HG02678 (cell line): ENCODE measurements at regions not wholly inside any gene's neighbourhood (a gene's known extent, or its start where the extent isn't known, plus 50 kb on each side); places are given as distances from the start of the nearest gene placed in this dataset.

Source experiments
- ATAC-seq: cut with Tn5 transposase; IDR thresholded peaks from one replicate; pipeline ENCODE4 v1.9.1; 2021; ENCODE audit warnings: mild to moderate bottlenecking, moderate library complexity; ENCODE audit not compliant: unreplicated experiment

DNA sequence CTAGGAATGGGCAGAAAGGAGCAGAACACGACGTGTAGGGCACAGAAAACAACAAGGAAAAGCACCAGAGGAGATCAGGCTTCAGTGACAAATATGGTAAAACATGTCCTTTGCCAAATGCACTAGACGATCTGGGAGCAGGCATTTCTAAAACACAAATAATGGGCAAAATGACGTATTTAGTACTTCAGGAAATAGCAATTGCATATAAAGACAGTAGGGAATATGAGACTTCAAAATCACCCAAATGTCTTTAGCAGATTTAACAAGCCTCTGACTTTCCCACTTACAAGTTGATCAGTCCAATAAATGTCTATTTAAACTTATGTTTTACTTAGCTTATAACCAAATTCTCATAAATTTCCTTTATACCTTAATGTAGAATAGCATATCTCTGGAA lies 969.6 kb upstream of the C9orf72 start:
- no peak for ATAC-seq

DNA sequence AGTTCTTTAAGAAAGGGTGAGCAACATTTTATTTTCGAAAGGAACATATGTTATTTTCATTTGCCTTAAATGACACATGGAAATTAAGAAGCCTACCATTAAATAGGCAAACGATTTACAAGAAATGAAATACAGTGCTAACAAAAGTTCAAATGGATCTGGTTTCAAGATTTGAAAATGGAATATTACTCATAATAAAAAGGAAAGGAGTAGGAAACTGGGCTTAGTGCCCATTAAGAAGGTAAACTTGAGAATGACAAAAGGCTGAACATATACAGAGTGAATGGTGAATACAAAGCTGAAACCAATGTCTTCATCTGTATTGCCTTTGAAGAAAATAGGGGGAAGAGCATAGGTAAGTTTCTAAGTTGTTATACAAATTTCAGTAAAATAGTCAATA lies 974.2 kb upstream of the C9orf72 start:
- no peak for ATAC-seq

DNA sequence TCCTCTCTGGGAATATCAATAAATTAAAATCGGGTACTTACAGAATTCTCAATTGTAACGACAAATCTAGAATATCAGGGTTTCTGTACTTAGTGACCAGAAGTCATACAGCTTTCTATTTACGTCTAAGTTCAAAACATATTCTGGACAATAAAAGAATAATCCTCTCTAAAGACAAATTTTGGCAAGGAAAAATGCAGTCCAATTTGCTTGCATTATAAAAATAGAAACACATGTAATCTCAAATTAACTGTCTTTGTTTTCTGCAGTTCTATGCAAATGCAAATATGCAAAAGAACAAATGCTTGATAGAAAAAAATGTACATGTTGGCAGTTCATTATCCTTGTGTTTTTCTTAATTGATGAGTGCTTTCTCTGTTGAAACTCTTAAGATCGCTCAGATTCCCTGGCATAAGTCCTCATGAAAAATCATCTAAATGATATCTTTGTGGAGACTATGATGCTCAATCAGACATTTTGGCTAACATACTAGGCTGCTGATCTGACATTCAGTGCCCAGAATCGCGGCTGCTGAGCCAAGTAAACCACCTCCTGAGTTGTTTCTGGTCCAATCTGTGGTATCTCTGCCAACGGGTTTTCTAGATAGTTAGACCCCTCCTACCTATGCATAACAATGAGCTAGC lies 990.1 kb upstream of the C9orf72 start:
- ATAC-seq: no peak

GRCh38 chr9:28583832-28584231 lies 1010.6 kb upstream of the C9orf72 start:
- ATAC-seq: no peak

DNA sequence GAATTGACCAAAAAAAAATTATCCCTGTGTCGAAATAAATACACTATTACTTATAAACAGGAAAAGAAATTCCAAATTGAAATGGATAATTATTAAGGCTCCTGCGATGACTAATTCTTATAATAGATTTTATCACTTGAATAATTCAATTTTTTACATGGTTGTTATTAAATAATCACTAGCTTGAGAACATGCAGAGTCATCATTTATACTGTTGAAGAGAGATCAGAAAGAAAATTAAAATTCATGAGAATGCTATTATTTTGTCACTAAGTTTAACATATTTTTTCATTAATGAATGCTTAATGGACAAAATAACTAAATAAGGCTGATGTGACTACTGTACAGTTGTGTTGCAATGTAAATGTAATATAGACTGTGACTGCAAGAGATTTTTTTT lies 1011.3 kb upstream of the C9orf72 start:
- no peak for ATAC-seq

GRCh38 chr9:28587052-28587451 lies 1013.8 kb upstream of the C9orf72 start:
- ATAC-seq: no peak

- ATAC-seq: no peak
Measured at GRCh38 chr9:28598408-28598807, 1025.1 kb upstream of the C9orf72 start.

GRCh38 chr9:28600226-28600625 lies 1026.9 kb upstream of the C9orf72 start:
- no peak for ATAC-seq

DNA sequence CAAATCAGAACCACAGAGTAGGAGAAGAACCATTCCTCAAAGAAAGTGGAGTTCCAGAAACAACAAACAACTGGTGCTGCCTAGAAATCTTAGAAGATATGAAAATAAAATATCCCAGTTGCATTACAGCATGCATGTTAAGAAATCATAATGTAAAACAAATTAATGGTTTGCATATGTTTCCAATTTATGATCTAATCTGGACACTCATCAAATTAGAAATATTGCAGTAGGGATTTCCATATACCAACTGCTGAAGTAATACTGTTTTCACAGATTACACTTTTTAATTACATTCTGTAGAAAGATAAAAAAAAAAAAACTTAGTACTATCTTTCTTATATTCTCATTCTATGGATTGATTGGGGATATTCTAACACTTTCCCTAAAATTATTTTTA lies 1034.6 kb upstream of the C9orf72 start:
- ATAC-seq: no peak

DNA sequence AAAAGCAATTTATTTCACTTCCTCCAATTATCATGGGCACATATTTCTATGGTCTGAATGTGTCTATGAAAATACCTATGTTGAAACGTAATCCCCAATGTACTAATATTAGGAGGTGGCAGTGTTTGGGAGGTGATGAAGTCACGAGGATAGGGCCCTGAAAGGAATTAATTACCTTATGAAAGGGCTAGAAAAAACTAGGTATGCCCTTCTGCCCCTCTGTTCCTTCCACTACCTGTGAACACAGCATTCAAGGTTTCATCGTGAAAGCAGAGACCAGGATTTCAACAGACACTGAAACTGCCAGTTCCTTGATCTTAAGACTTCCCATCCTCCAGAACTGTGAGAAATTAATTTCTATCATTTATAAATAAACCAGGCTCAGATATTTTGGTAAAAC lies 1037.1 kb upstream of the C9orf72 start:
- ATAC-seq: no peak

DNA sequence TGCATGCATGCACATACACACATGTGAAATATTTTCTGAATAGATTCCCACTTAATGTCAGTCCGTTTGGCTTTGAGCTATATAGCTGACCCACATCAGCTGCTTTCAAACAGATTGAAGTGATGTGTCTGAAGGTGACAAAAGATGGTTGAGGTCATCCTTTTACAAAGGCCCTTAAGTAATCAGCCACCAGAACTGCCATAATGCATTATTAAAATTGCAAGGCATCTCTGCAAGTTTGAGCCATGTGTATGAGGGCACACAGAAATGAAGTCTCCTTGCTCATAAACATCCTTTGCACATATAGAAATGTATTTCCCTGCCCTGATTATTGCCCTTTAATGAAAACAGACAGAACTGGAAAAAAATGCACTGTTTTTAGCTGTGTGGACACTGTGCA lies 1043.0 kb upstream of the C9orf72 start:
- ATAC-seq: no peak

GRCh38 chr9:28620011-28620410 lies 1046.7 kb upstream of the C9orf72 start:
- ATAC-seq: no peak

DNA sequence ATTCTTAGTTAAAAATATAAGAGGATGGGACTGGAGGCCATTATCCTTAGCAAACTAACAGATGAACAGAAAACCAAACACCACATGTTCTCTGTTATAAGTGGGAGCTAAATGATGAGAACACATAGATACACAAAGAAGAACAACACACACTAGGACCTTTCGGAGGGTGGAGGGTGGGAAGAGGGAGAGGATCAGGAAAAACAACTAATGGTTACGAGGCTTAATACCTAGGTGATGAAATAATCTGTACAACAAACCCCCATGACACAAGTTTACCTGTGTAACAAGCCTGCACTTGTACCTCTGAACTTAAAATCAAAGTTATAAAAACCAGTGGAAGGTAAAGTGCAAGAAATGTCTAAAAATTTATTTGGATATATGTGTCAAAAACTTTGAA lies 1047.4 kb upstream of the C9orf72 start:
- ATAC-seq: no peak

- ATAC-seq: no peak
Measured at GRCh38 chr9:28624771-28625170, 1051.5 kb upstream of the C9orf72 start.

DNA sequence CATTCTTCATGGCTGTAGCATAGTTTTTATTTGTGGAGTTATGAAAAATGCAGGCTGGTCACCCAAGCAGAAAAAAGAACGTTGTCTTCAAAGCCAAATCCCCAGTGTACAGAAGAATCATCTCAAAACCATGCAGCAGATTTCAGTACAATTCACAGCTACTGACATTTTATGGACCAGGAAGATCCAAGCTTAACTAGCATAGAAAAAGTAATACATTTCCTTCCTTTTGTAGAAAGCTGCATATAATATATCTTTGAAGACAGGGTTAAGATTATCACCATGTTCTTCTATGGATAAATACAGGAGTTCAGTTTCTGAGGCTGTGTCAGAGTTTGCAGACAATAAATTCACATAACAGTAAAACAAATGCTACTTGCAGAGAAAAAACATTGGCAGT lies 1054.8 kb upstream of the C9orf72 start:
- ATAC-seq: no peak

- no peak for ATAC-seq
Measured at GRCh38 chr9:28648723-28649122, 1075.4 kb upstream of the C9orf72 start.

GRCh38 chr9:28650327-28650726 lies 1077.0 kb upstream of the C9orf72 start:
- no peak for ATAC-seq

- no peak for ATAC-seq
Measured at GRCh38 chr9:28651050-28651722, 1077.9 kb upstream of the C9orf72 start.

GRCh38 chr9:28653216-28653615 lies 1079.9 kb upstream of the C9orf72 start:
- ATAC-seq: no peak

- ATAC-seq: no peak
Measured at GRCh38 chr9:28656727-28657126, 1083.4 kb upstream of the C9orf72 start.

- ATAC-seq: no peak
Measured at GRCh38 chr9:28661853-28662252, 1088.6 kb upstream of the C9orf72 start.

DNA sequence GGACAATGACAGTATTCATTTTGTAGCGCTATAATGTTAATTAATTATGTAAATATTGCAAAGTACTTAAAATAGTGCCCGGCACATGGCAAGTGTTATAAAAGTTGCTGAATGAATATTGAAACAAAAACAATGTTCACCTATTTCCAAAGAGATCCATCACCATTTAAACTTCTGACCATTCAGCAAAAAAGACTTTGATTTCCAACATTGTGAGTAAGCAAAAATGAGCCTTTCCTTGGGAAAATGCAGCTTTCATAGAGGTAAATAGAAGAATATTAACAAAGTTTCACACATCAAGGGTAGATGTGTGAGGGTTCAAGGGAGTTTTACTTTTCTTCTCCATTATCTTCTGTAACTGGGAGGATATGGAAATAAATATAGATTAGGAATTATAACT lies 1089.4 kb upstream of the C9orf72 start:
- no peak for ATAC-seq

DNA sequence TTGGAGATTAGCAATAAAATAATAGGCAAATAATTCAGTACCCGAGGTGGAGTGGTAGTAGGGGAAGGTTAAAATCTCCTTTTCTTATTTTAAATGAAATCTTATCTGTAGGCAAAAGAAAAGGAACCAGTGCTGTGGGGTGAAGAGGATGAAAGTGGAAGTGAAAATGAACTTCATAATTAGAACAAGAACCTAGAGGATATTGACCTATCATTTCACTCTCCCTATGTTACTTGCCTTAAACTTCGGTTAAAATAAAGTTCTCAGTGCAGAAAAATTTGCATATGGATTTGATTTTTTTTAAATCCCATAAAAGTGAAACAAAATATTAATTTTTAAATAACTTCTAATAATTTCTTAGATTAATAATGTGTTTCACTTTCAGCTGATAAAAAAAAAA lies 1094.9 kb upstream of the C9orf72 start:
- ATAC-seq: no peak
